NCI-H1436 treated with DMSO at 0.1 percent for 48 hours (cell line): ENCODE measurements at regions not wholly inside any gene's neighbourhood (a gene's known extent, or its start where the extent isn't known, plus 50 kb on each side); places are given as distances from the start of the nearest gene placed in this dataset.
A peak's percentile ranks its signal among the peaks of the same experiment; 100 is the strongest.
"Not testable (repeated sequence)": the region's sequence is repeated elsewhere in the genome, so short reads cannot be mapped to it uniquely, and the experiment has no call there.

Experiments used
- DNase-seq: peaks from one replicate; lab custom pipeline; 2025; lab: John Stamatoyannopoulos, UW

DNA sequence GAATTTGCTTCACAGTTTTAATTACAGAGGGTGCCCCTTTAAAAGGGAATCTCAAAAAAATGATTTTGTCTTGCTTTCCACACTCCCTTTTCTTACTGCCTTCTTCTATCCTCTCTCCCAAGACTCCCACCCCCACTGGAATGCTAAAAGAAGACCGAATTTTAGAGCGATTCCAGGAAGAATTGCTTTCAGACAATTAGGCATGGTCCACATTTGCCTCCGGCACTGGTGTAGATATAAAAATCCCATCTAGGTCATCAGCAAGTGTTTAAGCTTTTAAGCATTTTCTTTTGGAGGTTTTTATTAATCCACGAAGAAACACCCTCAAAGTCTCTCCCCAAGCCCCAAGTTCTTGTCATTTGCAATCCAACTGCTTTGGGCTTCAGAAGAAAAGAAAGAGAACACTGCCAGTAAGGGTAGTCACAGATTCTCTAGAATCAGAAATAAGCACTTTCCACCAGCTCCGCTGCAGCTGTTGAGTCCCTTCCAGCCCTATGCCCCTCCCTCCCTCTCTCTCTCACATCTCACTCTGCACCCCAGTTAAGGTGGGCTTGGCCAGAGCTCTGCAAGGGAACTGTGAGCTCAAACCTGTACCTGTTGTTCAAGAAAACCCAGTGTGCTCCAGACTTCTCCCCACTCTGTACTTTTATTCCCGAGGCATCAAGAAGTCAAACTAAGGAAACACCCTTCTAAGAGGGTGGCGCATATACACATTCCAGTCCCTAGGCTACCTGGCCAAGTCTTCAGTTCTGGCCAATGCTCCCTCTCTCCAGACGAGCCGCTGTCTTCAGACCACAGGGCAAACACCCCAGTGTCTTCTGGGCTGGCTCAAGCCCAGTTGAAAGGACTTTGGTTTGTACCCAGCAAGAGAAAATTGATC is 170.2 kb downstream of the RGS9 start:
- no peak for DNase-seq

DNA sequence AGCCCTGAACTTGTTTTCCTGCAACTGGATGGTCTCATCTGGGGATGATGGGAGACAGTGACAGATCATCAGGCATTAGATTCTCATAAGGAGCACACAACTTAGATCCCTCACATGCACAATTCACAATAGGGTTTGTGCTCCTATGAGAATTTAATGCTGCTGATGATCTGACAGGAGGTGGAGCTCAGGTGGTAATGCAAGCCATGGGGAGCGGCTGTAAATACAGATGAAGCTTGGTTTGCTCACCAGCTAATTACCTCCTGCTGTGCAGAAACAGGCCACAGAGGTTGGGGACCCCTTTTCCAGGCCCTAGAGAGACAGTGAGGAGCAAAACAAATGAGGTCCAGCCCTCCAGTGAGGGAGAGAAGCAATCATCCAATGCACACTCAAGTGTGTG is 168.6 kb downstream of the RGS9 start:
- no peak for DNase-seq

DNA sequence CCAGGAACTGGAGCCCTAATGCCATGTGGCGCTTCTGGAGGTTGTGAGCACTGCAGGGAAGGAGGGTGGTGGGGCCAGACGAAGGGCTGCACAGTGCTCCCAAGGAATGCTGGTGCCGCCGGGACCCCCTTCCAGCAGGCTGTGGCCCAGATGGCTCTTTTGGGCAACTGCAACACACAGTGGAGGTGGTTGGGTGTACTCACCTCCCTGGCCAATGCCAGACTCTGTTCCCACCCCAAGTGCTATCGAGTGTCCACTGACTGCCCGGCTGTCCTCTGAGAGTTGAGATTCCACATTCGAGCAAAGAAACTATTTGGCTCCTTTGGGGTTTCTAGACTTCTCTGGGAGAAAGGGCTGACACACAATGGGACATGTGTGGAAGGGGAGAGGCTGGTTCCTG is 167.9 kb downstream of the RGS9 start:
- no peak for DNase-seq

DNA sequence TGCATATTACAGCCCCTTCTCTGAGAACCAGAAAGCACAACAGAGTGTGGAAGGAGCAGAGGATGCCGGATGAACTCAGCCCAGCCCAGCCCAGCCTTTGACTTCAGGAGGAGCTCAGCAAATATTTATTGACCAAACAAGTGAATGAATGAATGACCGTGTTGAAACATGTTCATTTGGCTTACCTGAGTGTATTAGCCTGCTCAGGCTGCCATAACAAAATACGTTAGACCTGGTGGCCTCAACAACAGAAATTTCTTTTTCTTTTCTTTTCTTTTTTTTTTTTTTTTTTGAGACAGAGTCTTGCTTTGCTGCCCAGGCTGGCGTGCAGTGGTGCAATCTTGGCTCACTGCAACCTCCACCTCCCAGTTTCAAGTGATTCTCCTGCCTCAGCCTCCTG is 164.7 kb downstream of the RGS9 start:
- DNase-seq = not testable (repeated sequence)

DNA sequence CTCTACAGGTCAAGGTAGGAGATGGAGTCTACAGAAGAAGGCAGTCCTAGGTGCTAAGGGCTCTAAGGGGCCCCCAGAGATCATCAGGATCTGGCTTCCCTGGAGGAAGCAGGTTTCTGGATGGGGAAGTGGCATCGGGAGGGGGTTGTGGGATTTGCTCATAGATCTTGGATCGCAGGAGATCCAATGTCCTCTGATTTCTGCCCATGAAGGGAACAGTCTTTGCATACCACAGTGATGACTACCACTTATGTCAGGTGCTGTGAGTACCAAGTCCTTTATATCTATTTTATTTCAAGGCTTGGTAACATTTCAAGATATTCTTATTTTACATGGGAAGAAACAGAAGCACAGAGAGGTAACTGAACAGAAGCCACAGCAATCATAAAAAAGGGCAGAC is 164.0 kb downstream of the RGS9 start:
- DNase-seq = no peak

DNA sequence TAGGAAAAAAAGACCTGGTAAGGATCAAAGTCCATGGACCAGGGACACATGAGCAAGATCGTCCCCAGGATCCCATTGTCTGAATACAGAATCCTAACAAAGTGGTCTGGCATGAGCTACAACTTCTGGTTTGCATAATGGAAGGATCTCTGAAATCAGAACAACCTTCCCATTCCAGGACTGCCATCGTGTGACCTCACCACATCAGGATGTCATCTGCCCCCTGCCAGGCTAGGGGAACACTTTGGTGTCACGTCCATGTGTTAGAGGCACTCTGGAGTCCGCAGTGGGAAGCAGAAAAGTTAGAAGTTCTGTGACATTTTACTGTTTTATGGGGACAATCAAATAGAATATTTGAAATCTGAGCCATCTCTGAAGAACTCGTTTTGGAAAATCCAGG is 160.7 kb downstream of the RGS9 start:
- no peak for DNase-seq

DNA sequence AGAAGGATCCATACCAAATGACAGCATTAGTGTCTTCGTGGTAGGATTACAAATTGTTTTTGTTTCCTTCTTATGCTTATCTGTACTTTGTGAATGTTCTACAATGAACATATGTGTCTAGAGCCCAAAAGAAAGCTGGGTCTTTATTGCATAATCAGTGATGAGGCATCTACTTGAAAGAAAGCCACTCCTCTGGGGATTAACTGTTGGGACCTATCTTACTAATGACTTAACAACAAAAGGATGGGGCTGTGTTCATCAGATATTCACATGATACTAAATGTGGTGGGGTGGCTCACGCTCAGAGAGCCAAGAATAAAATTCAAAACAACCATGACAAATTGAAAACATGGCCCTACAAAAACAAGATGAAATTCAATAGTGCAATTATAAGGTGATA is 160.2 kb downstream of the RGS9 start:
- no peak for DNase-seq

DNA sequence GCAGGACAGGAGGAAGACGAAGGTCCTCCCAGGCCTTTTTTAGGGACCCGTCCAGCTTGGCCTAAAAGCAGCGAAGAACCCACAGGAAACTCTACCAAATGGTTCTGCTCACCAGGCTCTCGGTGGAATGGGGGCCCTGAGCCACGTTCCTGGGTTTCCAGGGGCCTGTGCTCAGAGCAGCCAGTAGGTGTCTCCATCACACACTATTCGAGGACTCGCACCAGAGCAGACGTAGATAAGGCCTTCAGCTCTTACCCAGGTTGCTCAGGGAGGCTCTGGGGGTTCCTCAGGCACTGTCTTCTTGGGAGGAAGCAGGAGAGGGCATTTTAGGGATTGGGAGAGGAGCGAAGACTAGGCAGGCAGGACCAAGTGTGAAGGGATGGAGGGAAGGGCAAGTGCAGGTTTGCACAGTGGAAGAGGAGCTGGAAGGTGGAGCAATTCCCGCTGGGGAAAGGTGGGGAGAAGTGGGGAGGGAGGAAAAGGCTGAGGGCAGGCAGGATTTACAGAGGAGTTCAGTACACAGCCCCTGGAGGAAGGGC is 157.1 kb downstream of the RGS9 start:
- DNase-seq = peak; percentile 13

DNA sequence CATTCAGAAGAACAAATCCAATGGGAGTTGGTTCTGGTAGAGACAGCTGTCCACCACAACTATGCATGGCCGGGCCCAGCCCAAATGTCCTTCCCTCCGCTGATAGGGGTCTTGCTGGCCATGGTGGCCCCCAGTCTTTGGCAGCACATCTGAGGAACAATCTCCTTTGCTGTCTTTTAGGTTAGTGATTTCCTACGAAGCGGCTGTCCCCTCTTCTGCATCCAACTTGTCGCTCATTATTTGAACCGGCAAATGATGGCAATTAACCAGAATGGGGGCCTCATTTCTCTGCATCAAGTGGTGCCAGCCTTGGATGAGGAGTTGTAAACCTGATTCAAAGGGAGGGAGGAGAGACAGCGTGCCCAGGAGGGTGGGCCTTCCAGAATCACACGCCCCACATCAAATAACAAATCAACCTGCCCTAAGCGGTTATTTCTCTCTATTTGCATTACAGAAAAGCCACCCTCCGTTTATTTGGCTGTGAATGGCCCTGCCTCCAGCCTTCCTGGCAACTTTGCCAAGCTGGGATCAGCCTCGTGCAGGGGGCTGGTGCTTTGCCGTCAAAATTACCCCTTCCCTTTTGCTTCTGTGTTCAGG is 156.5 kb downstream of the RGS9 start:
- no peak for DNase-seq

- DNase-seq = no peak
Observed at GRCh38 chr17:65292430-65292829, 155.3 kb downstream of the RGS9 start.

DNA sequence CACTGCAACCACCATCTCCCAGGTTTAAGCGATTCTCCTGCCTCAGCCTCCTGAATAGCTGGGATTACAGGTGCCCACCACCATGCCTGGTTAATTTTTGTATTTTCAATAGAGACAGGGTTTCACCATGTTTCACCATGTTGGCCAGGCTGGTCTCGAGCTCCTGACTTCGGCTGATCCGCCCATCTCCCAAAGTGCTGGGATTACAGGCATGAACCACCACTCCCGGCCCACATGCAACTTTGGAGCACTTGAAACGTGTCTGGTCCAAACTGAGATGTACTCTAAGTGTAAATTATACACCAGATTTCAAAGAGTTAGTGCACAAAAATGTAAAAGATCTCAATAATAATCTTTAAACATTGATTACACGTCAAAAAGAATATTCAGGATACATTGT is 154.1 kb downstream of the RGS9 start:
- not testable (repeated sequence) for DNase-seq

- DNase-seq = no peak
Observed at GRCh38 chr17:65290616-65291015, 153.4 kb downstream of the RGS9 start.

DNA sequence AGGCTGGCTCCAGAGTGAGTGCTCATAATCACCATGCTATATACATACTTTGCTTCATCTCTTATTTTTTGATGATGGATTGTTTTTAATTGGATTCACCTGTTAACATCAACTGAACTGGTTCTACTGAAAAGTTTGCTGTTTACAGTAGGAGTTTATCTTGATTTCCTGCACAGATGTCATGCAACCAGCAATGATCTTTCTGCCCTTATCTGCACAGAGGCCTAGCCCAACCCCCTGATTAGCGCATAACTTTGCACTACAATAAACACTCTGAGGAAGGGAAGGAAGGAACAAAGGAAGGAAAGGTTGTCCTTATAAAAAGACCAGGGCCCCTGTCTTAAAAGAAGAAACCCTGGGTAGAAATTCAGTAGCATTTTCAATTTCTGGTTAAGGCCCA is 152.9 kb downstream of the RGS9 start:
- DNase-seq = no peak

DNA sequence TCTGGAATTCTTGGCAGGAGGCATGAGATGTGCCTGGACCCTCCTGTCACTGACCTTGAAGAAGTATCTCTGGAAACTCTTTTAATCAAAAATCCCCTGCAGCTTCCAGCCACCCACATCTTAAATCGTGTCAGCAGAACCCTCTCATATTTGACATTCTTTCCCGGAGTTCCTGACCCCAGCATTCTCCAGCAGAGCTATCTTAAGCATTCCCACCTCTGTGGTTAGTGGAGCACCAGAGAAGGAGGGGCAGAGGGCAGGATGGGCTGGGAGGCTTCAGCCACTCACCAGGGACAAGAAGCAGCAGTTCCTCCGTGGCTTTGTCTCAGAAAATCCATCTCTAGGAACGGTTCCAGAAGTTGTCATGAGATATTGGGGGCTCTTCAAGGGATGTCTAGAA is 149.9 kb downstream of the RGS9 start:
- DNase-seq = no peak

DNA sequence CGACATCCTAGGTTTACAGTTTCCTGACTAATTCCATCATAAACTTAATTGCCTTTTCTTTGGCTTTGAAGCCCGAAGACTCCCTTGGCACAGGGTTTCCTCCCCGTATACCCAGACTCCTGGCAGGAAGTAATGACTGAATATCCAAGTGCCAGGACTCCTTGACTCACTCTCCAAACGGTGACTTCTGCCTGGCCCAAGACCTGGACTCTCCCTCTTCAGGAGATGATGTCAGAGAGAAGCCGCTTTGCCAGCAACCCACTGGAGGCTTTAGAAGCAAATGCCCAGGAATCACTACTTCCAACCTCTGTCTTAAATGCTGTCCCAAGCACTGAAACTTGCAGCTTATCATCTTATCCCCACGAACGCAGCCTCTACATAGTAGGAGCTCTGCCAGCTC is 146.5 kb downstream of the RGS9 start:
- DNase-seq = no peak

GRCh38 chr17:65279456-65279855 is 142.3 kb downstream of the RGS9 start:
- no peak for DNase-seq

DNA sequence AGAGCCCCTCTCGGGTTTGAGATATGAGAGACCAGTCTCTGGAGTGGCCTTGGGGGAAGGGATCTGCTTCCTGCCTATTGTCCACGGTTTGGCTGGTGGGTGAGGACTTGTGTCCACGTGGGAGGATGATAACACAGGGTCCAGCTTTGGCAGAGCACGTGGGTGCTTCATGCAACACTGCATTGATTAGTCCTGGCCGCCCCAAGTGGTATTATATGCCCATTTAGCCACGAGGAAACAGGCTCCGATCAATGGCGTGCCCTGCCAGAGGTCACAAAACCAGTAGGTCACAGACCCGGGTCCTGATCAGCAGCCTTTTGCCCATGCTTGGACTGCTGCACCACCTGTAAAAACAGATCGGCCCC is 141.6 kb downstream of the RGS9 start:
- no peak for DNase-seq

DNA sequence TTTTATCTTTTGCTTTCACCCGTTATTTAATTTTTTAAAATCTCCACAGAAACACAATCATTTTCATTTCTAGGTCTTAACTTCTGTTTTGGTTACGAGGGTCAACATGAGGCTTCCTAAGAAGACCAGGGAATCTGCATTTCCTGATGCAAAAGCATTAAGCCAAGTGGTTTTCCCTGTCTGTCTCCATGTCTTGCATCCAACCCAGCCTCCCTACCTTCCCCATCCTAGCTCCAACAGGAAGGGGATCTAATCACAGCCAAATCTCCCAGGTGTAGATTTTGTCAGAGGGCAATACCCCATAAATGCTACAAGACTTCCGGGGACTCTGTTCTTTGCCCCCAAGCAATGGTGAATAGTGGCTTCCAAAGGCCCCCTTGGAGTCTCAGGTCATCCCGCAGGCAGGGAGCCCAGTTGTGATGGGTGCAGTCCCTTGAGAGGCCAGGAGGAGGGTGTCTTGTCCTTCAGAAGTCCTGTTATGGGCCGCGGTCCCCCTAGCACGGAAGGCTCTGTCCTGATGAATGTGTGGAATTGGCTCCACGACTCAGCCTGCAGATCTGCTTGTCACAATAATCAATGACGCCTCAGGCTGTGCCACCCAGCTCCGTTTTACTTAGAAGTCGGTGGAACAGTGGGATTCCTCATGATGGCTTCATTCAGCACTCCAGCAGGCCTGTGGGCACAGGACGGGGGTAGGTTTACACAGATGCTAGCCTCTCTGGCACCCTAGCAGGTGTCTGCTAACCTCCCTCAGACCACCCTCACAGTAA is 141.1 kb downstream of the RGS9 start:
- no peak for DNase-seq

- DNase-seq = no peak
Observed at GRCh38 chr17:65277576-65277975, 140.4 kb downstream of the RGS9 start.
